Brain pericyte (primary cell): ENCODE measurements at regions not wholly inside any gene's neighbourhood (a gene's known extent, or its start where the extent isn't known, plus 50 kb on each side); places are given as distances from the start of the nearest gene placed in this dataset.

Source experiments
- DNase-seq: peaks from one replicate; pipeline ENCODE4 v3.0.0-alpha.2; 2012; ENCODE audit warnings: low read depth, low spot score

GRCh38 chr6:113488812-113489685 is 368.1 kb upstream of the MARCKS start:
- no peak for DNase-seq

- DNase-seq = no peak
These were observed 367.0 kb upstream of the MARCKS start for GRCh38 chr6:113489952-113490746.

GRCh38 chr6:113491376-113491775 is 365.8 kb upstream of the MARCKS start:
- no peak for DNase-seq

GRCh38 chr6:113493991-113494390 is 363.2 kb upstream of the MARCKS start:
- no peak for DNase-seq

- DNase-seq = no peak
These were observed 361.6 kb upstream of the MARCKS start for GRCh38 chr6:113495521-113495920.

- no peak for DNase-seq
These were observed 361.0 kb upstream of the MARCKS start for GRCh38 chr6:113496166-113496565.

GRCh38 chr6:113500221-113500620 is 356.9 kb upstream of the MARCKS start:
- DNase-seq = no peak

GRCh38 chr6:113505084-113505699 is 352.0 kb upstream of the MARCKS start:
- DNase-seq = no peak

- DNase-seq = no peak
These were observed 348.9 kb upstream of the MARCKS start for GRCh38 chr6:113508249-113508648.

GRCh38 chr6:113511100-113511499 is 346.0 kb upstream of the MARCKS start:
- DNase-seq = no peak

- DNase-seq = no peak
These were observed 344.6 kb upstream of the MARCKS start for GRCh38 chr6:113512576-113512975.

GRCh38 chr6:113513086-113513485 is 344.1 kb upstream of the MARCKS start:
- DNase-seq = no peak

- no peak for DNase-seq
These were observed 334.8 kb upstream of the MARCKS start for GRCh38 chr6:113522376-113522775.

GRCh38 chr6:113524826-113525225 is 332.3 kb upstream of the MARCKS start:
- no peak for DNase-seq

GRCh38 chr6:113526553-113526952 is 330.6 kb upstream of the MARCKS start:
- no peak for DNase-seq

- no peak for DNase-seq
These were observed 330.1 kb upstream of the MARCKS start for GRCh38 chr6:113526995-113527394.

GRCh38 chr6:113528111-113528510 is 329.0 kb upstream of the MARCKS start:
- DNase-seq = no peak

- no peak for DNase-seq
These were observed 327.9 kb upstream of the MARCKS start for GRCh38 chr6:113529196-113529595.

- no peak for DNase-seq
These were observed 327.3 kb upstream of the MARCKS start for GRCh38 chr6:113529879-113530278.

- DNase-seq = peak; percentile 46
These were observed 326.4 kb upstream of the MARCKS start for GRCh38 chr6:113530769-113531168.

GRCh38 chr6:113539202-113539601 is 317.9 kb upstream of the MARCKS start:
- DNase-seq = no peak

GRCh38 chr6:113539623-113540022 is 317.5 kb upstream of the MARCKS start:
- DNase-seq = no peak
